ENCODE measurements at regions not wholly inside any gene's neighbourhood (a gene's known extent, or its start where the extent isn't known, plus 50 kb on each side); places are given as distances from the start of the nearest gene placed in this dataset.

- H3K36me3 ChIP-seq (ENCODE audit: insufficient read depth, low read length), result no peaks in the 10 kb centered on the region
- H3K4me2 ChIP-seq (ENCODE audit: low read length), result no peak overlapping the region; the same call in 1 of the 2 replicates
- H4K20me1 ChIP-seq (ENCODE audit: insufficient read depth, low read length), result no peaks in the 10 kb centered on the region
- TF ChIP-seq, protein P1, sequence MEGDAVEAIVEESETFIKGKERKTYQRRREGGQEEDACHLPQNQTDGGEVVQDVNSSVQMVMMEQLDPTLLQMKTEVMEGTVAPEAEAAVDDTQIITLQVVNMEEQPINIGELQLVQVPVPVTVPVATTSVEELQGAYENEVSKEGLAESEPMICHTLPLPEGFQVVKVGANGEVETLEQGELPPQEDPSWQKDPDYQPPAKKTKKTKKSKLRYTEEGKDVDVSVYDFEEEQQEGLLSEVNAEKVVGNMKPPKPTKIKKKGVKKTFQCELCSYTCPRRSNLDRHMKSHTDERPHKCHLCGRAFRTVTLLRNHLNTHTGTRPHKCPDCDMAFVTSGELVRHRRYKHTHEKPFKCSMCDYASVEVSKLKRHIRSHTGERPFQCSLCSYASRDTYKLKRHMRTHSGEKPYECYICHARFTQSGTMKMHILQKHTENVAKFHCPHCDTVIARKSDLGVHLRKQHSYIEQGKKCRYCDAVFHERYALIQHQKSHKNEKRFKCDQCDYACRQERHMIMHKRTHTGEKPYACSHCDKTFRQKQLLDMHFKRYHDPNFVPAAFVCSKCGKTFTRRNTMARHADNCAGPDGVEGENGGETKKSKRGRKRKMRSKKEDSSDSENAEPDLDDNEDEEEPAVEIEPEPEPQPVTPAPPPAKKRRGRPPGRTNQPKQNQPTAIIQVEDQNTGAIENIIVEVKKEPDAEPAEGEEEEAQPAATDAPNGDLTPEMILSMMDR (IDR thresholded peaks at IDR 0.05; ENCODE audit: low read length), result no peak
- TF ChIP-seq EZH2 (IDR thresholded peaks at IDR 0.05; ENCODE audit: borderline replicate concordance, low read length), result no peak
- H3K9me2 ChIP-seq (ENCODE audit: low read depth, low read length), result no peaks in the 10 kb centered on the region; the same call in 1 of the 2 replicates
- peak overlapping the region; percentile 57 for H3K27ac ChIP-seq (ENCODE audit: low read depth, low read length, poor library complexity, severe bottlenecking)
- no peaks in the 10 kb centered on the region for H3K9me3 ChIP-seq (ENCODE audit: low read length)
- no peak overlapping the region for H3K9ac ChIP-seq (ENCODE audit: low read length)
- no peaks in the 10 kb centered on the region for H3K79me2 ChIP-seq (ENCODE audit: insufficient read depth, low read length)
- no peak overlapping the region for H3K4me3 ChIP-seq (ENCODE audit: low read depth, low read length, poor library complexity, severe bottlenecking)
- H2AFZ ChIP-seq (ENCODE audit: low read length), result no peak overlapping the region
- no peaks in the 10 kb centered on the region for H3F3A ChIP-seq (ENCODE audit: insufficient read depth, low read length)
- H3K27me3 ChIP-seq (ENCODE audit: insufficient read depth, low read length), result no peaks in the 10 kb centered on the region
- H3K4me1 ChIP-seq (ENCODE audit: insufficient read depth, low read length, severe bottlenecking), result peaks cover 40% of the 10 kb centered on the region
These were observed 459.5 kb upstream of the PTGER4 start for GRCh38 chr5:40220260-40220659.

- no peaks in the 10 kb centered on the region for H3K9me3 ChIP-seq (ENCODE audit: low read length)
- no peaks in the 10 kb centered on the region; the same call in 1 of the 2 replicates for H3F3A ChIP-seq (ENCODE audit: insufficient read depth, low read length)
- no peak overlapping the region for H3K27ac ChIP-seq (ENCODE audit: low read depth, low read length, poor library complexity, severe bottlenecking)
- no peak overlapping the region for H3K9ac ChIP-seq (ENCODE audit: low read length)
- no peaks in the 10 kb centered on the region for H3K36me3 ChIP-seq (ENCODE audit: insufficient read depth, low read length)
- H3K4me1 ChIP-seq (ENCODE audit: insufficient read depth, low read length, severe bottlenecking), result peaks cover 29% of the 10 kb centered on the region
- H3K4me2 ChIP-seq (ENCODE audit: low read length), result no peak overlapping the region
- 0 out of 2 replicates have a peak overlapping the region, but pooled peaks have one; percentile 33 for H2AFZ ChIP-seq (ENCODE audit: low read length)
- H3K4me3 ChIP-seq (ENCODE audit: low read depth, low read length, poor library complexity, severe bottlenecking), result no peak overlapping the region
- no peaks in the 10 kb centered on the region for H4K20me1 ChIP-seq (ENCODE audit: insufficient read depth, low read length)
- TF ChIP-seq, protein P1 (IDR thresholded peaks at IDR 0.05; ENCODE audit: low read length), result no peak
- no peak for TF ChIP-seq EZH2 (IDR thresholded peaks at IDR 0.05; ENCODE audit: borderline replicate concordance, low read length)
- no peaks in the 10 kb centered on the region for H3K27me3 ChIP-seq (ENCODE audit: insufficient read depth, low read length)
- no peaks in the 10 kb centered on the region; the same call in 1 of the 2 replicates for H3K9me2 ChIP-seq (ENCODE audit: low read depth, low read length)
- no peaks in the 10 kb centered on the region for H3K79me2 ChIP-seq (ENCODE audit: insufficient read depth, low read length)
These were observed 462.2 kb upstream of the PTGER4 start for GRCh38 chr5:40217553-40217952.

DNA sequence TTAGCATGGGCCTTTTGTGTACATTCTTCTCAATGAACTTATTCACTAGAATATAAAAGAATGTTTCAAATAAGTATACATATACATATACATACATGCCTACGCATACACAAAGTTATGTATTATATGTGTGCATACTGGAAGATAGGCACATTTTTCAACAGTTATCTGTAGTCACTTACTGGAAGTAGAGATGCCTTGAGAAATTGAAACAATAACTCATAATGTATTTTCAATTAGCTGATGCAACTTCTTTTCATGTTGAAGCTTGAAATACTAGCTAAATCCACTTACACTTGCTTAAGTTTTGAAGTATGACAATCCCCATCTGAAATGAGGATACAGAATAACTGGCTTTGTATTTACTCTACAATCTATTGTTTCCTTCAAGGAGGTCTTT lies 469.0 kb upstream of the PTGER4 start:
- Histone ChIP-seq H3K9me2 (ENCODE audit: low read depth, low read length) (no peaks in the 10 kb centered on the region), H4K20me1 (ENCODE audit: insufficient read depth, low read length) (no peaks in the 10 kb centered on the region), H2AFZ (ENCODE audit: low read length) (no peak overlapping the region), H3K4me2 (ENCODE audit: low read length) (no peak overlapping the region), H3K36me3 (ENCODE audit: insufficient read depth, low read length) (no peaks in the 10 kb centered on the region), H3K9ac (ENCODE audit: low read length) (no peak overlapping the region), H3K79me2 (ENCODE audit: insufficient read depth, low read length) (no peaks in the 10 kb centered on the region), H3F3A (ENCODE audit: insufficient read depth, low read length) (no peaks in the 10 kb centered on the region; the same call in 1 of the 2 replicates), H3K27me3 (ENCODE audit: insufficient read depth, low read length) (no peaks in the 10 kb centered on the region), H3K9me3 (ENCODE audit: low read length) (no peaks in the 10 kb centered on the region), H3K4me1 (ENCODE audit: insufficient read depth, low read length, severe bottlenecking) (peaks cover 8% of the 10 kb centered on the region), H3K27ac (ENCODE audit: low read depth, low read length, poor library complexity, severe bottlenecking) (no peak overlapping the region), H3K4me3 (ENCODE audit: low read depth, low read length, poor library complexity, severe bottlenecking) (no peak overlapping the region)
- TF ChIP-seq, protein P1 (IDR thresholded peaks at IDR 0.05; ENCODE audit: low read length), result no peak
- TF ChIP-seq EZH2 (IDR thresholded peaks at IDR 0.05; ENCODE audit: borderline replicate concordance, low read length), result no peak
